SK-N-DZ (cell line): ENCODE measurements at regions not wholly inside any gene's neighbourhood (a gene's known extent, or its start where the extent isn't known, plus 50 kb on each side); places are given as distances from the start of the nearest gene placed in this dataset.

Experiments
- DNase-seq: peaks from one replicate; pipeline ENCODE4 v3.0.0-alpha.2; 2015; ENCODE audit warnings: low spot score

- DNase-seq = no peak
Measured at GRCh38 chr20:6831461-6831860, 64.0 kb downstream of the BMP2 start.

DNA sequence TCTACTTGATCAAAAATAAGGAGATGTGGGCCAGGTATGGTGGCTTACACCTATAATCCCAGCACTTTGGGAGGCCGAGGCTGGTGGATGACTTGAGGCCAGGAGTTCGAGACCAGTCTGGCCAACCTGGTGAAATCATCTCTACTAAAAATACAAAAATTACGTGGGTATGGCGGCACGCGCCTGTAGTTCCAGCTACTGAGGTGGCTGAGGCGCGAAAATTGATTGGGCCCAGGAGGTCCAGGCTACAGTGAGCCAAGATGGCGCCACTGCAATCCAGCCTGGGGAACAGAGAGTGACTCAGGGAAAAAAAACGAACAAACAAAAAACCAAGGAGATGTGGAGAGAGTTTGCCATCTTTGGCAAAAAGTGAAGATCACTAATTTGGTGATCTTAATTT is 65.3 kb downstream of the BMP2 start:
- no peak for DNase-seq

- DNase-seq = no peak
Measured at GRCh38 chr20:6835609-6836008, 68.1 kb downstream of the BMP2 start.

DNA sequence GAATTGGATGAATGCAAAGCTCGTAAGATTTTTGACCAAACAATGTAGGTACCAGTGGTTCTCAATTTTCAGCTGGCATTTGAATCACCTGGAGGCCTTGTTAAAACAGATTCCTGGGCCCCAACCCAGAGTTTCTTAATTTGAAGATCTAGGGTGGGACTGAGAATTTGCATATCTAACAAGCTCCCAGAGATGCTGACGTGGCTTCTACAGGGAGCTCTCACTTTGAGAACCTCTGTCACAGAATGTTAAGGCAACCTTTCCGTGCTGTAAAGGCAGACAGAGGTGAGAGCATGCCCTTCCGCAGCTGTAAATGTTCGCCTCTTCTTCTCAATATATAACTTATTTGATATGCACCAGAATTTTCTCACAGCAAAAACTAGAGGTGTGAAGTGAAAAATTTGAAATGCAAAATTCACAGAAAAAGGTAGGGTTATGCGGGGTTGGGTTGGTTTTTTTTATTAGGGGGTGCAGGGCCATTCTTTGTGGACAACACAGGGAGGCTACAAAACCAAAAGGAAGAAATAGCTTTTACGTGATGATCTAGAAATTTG is 69.4 kb downstream of the BMP2 start:
- DNase-seq = no peak

DNA sequence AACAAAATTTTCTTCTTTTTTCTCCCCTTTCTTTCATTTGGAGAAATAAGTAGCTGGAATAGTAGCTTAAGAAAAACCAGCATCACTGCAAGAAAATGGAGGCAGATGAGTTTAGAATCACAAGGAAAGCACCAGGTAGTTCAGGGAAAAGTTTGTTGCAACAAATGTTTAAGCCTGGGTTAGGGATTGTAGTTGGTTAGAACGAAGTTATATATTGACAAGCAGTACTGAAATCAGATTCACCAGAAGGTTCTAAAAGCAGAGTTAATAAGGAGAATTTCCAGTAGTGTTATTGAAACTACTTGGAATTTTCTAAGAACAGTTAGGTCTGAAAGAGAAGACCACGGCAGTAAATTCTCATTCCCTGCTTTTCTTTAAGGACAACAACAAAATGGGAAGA is 70.2 kb downstream of the BMP2 start:
- DNase-seq = no peak

DNA sequence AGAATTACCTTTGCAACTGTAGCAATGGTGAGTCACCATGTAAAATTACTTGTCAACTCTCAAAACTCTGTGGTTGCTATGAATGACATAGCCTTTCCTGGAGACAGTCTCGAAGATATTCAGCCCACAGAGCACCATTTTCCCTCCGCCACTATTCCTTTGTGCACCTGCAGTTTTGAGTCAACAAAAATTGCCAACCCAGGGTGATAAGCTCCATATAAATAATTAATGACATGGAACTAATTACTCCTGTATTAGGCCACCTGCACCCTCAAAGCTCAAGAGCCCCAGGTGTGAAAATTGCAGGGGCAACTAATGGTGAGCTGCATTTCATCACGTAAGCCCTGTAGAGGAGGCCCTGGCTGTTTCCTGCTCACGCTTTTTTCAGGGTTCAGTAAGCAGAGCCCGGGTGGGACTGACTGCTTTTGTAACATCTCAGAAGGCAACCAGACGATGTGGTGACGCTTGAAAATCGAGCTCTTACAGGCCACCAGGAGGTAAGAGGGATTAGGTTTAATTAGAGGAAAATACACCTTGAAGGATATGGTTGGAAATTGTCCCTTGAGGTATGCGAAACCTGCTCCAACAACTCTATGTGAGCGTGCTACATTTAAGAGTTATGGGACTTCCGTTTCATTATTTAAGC is 70.8 kb downstream of the BMP2 start:
- no peak for DNase-seq

- no peak for DNase-seq
Measured at GRCh38 chr20:6841128-6841527, 73.6 kb downstream of the BMP2 start.

DNA sequence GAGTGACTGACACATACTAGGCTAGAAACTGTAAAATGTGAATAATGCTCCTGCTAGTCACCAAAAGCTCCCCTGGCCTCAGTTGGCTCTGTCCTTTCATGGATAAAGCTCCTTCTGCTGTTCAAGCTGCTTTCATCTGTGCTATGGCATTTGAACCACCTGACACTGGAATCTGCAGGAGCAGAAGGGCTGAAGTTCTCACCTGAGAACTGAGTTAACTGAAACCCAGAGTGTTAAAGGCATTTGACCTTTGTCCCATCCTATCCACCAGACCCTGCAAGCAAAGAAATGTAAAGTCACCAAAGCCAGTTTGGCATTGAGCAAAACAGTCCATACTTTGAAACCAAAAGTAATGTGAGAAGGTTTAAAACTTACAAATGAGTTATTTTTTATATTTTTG is 77.7 kb downstream of the BMP2 start:
- no peak for DNase-seq

GRCh38 chr20:6848041-6848440 is 80.6 kb downstream of the BMP2 start:
- no peak for DNase-seq

DNA sequence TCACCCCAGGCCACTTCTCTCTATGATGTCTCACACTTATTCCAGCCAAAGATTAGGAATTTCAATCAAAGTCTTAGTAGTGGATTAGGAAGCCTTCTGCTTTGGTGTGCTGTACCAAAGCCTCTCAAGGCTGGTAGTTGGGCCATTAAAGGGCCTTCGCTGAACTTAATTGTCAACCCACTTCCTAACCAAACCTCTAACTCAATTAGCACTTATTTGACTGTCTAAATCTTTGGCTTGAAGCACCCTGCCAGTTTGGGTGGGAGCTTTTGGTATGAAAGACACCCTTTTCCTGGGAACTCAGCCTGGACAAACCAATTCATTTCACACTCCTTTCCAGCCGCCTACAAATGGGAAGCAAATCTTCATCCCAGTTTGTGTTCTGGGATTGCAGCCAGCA is 81.5 kb downstream of the BMP2 start:
- no peak for DNase-seq

DNA sequence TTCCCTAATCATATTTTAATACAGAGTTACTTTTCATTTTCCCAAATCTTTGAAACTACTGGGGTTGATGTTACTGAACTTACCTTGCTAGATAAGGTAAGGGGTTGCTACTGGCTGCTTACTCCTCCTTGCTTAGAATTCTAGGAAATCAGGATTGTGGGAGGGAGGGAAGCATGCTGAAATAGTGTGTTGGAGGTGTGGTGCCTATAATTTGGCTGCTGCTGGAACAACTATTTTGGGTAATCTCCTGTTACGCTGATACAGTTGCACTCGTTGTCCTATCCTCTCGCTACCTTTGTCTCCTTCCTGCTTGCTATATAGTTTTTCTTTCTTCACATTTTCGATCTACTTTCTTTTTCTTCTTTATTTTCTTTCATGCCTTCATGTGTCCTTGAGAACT is 83.7 kb downstream of the BMP2 start:
- DNase-seq = no peak

GRCh38 chr20:6852478-6852877 is 85.0 kb downstream of the BMP2 start:
- DNase-seq = no peak

GRCh38 chr20:6855104-6855503 is 87.6 kb downstream of the BMP2 start:
- no peak for DNase-seq

DNA sequence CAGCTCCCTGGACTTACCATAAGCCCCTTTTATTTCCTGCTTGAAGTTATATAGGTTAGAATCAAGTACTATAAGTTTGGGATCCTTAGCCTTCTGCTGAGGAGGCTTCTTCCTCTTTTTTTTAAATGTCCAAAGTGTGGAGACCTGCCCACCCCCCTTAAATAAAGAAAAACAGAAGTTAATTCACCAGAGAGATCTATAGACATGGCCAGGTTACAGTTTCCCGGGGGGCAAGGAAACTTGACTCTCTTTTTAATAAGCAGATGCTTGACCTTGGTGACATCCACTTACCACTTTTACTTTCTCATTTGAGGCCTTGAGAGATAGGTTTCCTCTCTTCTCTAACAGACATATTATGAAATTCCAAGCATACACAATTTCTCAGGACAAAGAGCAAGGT is 88.3 kb downstream of the BMP2 start:
- no peak for DNase-seq

DNA sequence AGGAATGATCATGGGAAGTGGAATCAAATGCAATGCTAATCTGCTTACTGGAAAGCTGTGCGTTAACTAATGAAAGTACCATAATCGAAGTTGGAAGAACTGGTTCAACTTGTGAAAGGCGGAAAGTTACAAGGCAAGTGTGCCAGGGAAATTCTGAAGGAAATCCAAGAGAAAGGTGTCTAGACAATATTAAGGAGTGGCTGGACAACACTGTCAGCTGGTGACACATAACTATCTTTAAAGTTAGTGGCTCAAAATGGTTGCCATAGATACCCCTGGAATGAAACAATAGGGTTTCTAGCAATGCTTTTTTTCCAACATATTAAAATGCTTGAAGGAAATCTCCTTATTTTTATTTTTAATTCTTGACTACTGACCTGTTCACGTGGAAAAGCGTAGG is 90.4 kb downstream of the BMP2 start:
- no peak for DNase-seq

- no peak for DNase-seq
Measured at GRCh38 chr20:6863355-6863754, 95.9 kb downstream of the BMP2 start.

DNA sequence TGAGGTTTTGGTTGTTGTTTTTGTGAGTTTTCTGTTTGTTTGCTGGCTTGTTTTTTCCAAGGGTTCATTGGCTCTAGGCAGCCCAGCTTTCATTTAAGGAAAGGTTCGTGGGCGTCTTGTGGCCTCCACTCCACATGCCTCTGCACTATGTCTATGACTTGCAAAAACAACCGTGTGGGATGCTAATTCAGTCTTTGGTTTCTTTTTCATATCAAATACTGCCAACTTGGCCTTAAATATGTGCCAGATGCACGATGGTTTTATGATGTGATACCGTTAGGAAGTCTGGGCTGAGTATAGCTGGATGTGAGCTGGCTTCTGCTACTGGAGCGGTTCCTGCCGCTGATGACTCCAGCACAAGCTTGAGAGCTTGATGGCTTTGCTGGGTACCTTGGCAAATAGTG is 96.3 kb downstream of the BMP2 start:
- no peak for DNase-seq

GRCh38 chr20:6864740-6865139 is 97.3 kb downstream of the BMP2 start:
- no peak for DNase-seq

DNA sequence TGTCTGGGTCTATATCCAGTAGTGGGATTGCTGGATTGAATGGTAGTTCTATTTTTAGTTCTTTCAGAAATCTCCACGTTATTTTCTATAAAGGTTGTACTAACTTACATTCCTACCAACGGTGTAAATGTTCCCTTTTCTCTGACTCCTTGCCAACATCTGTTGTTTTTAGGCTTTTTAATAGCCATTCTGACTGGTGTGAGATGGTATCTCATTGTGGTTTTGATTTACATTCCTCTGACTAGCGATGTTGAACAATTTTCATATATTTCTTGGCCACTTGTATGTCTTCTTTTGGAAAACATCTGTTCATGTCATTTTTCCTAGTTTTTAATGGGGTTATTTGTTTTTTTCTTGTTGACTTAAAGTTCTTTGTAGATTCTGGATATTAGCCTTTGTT is 99.3 kb downstream of the BMP2 start:
- DNase-seq = no peak

DNA sequence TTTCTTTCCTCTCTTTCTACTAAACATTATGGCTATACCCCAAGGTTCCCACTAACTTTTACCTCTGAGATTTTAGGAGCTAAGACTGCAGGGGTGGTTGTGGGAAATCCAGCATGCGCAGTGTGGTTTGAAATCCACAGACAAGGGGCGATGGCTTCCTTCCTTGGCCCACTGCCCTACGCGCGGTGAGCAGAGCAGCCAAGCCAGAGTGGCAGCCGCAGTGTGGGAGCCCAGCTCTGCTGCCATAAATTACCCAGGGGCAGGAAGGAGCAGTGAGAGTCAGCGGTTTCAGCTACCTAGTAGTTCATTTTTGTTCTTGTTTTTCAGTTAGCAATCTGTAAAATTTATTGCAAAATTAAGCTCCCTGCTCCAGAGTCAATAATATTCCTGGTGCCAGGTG is 101.4 kb downstream of the BMP2 start:
- DNase-seq = no peak

GRCh38 chr20:6870559-6870958 is 103.1 kb downstream of the BMP2 start:
- no peak for DNase-seq

GRCh38 chr20:6877633-6878032 is 110.1 kb downstream of the BMP2 start:
- no peak for DNase-seq

GRCh38 chr20:6882561-6883291 is 115.2 kb downstream of the BMP2 start:
- DNase-seq = no peak
